Ovary (tissue), 3 donors: ENCODE measurements at regions not wholly inside any gene's neighbourhood (a gene's known extent, or its start where the extent isn't known, plus 50 kb on each side); places are given as distances from the start of the nearest gene placed in this dataset.

Experiments used
- CTCF ChIP-seq, 3 donors: fragments of 450-650 bp in 2 of 3; fragments of 200-600 bp in 1 of 3; IDR thresholded peaks; one replicate each; pipeline versions ENCODE4 v1.5.1 to v1.8.0; 2016 to 2022; ENCODE audit warnings: antibody characterized with exemption in 3 of 3, mild to moderate bottlenecking in 1 of 3
- EP300 ChIP-seq: sonication (generic); formaldehyde crosslinking; IDR thresholded peaks from one replicate; pipeline ENCODE4 v1.6.1; 2017; ENCODE audit warnings: antibody characterized with exemption
- POLR2A ChIP-seq: fragments of 450-650 bp; IDR thresholded peaks from one replicate; pipeline ENCODE4 v1.6.1; 2017; ENCODE audit warnings: antibody characterized with exemption, mild to moderate bottlenecking, moderate library complexity
- donor health status: DM: no; HTN: no; CAD: no.

GRCh38 chr18:66778048-66778447 lies 174.2 kb upstream of the CDH19 start:
- TF ChIP-seq CTCF (IDR thresholded peaks at IDR 0.05) (no peak), EP300 (no peak), POLR2A (no peak)
